ENCODE measurements at regions not wholly inside any gene's neighbourhood (a gene's known extent, or its start where the extent isn't known, plus 50 kb on each side); places are given as distances from the start of the nearest gene placed in this dataset.
"Not testable (repeated sequence)": the region's sequence is repeated elsewhere in the genome, so short reads cannot be mapped to it uniquely, and the experiment has no call there.

GRCh38 chr7:65554553-65555476 is 181.2 kb downstream of the ZNF92 start:
- TF ChIP-seq DBP (CRISPR knock-in tag; IDR thresholded peaks at IDR 0.05; ENCODE audit: not compliant biosample characterization); SNAI1 (CRISPR knock-in tag; IDR thresholded peaks at IDR 0.05; ENCODE audit: borderline replicate concordance); ZFP91 (CRISPR knock-in tag; IDR thresholded peaks at IDR 0.05; ENCODE audit: borderline replicate concordance); PBX2 (CRISPR knock-in tag; IDR thresholded peaks at IDR 0.05); RNF2 (conservative IDR thresholded peaks at IDR 0.05; ENCODE audit: low read depth); TFAP4 (IDR thresholded peaks at IDR 0.05; ENCODE audit: borderline replicate concordance, low read depth); NFE2 (CRISPR knock-in tag; IDR thresholded peaks at IDR 0.05): not testable (repeated sequence)
- TF ChIP-seq, protein P1, sequence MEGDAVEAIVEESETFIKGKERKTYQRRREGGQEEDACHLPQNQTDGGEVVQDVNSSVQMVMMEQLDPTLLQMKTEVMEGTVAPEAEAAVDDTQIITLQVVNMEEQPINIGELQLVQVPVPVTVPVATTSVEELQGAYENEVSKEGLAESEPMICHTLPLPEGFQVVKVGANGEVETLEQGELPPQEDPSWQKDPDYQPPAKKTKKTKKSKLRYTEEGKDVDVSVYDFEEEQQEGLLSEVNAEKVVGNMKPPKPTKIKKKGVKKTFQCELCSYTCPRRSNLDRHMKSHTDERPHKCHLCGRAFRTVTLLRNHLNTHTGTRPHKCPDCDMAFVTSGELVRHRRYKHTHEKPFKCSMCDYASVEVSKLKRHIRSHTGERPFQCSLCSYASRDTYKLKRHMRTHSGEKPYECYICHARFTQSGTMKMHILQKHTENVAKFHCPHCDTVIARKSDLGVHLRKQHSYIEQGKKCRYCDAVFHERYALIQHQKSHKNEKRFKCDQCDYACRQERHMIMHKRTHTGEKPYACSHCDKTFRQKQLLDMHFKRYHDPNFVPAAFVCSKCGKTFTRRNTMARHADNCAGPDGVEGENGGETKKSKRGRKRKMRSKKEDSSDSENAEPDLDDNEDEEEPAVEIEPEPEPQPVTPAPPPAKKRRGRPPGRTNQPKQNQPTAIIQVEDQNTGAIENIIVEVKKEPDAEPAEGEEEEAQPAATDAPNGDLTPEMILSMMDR (CRISPR knock-in tag; IDR thresholded peaks at IDR 0.05), result not testable (repeated sequence)
